CD14-positive monocyte (primary cell): ENCODE measurements at regions not wholly inside any gene's neighbourhood (a gene's known extent, or its start where the extent isn't known, plus 50 kb on each side); places are given as distances from the start of the nearest gene placed in this dataset.
A peak's percentile ranks its signal among the peaks of the same experiment; 100 is the strongest.

Source experiments
- DNase-seq, 3 donors: peaks; one replicate each; pipeline ENCODE4 v3.0.0-alpha.2; 2011 to 2022
- H2AFZ ChIP-seq: 2 replicates; pipeline ENCODE4 v1.6.0; 2012; ENCODE audit warnings: mild to moderate bottlenecking, low read depth, low read length, inconsistent platforms; ENCODE audit not compliant: insufficient read depth, poor library complexity, severe bottlenecking
- H3K27ac ChIP-seq, 2 donors: 1 replicate in 1 of 2; 2 replicates in 1 of 2; pipeline ENCODE4 v1.5.1; 2012 to 2013; ENCODE audit warnings: low read length in 2 of 2, control low read depth in 1 of 2, inconsistent platforms in 1 of 2, low read depth in 1 of 2, mild to moderate bottlenecking in 1 of 2
- H3K27me3 ChIP-seq, 2 donors: one replicate each; pipeline versions ENCODE4 v1.6.0 to v1.6.1; 2011 to 2013; ENCODE audit warnings: low read length in 2 of 2; ENCODE audit not compliant: control insufficient read depth in 2 of 2, insufficient read depth in 2 of 2
- H3K36me3 ChIP-seq, 2 donors: replicated peaks in 1 of 2; 1 replicate in 1 of 2; 2 replicates in 1 of 2; pipeline versions ENCODE4 v1.5.1 to v1.6.1; 2012 to 2013; ENCODE audit warnings: low read length in 2 of 2, control low read depth in 1 of 2, inconsistent platforms in 1 of 2, mild to moderate bottlenecking in 1 of 2; ENCODE audit not compliant: insufficient read depth in 2 of 2, control insufficient read depth in 1 of 2
- H3K4me1 ChIP-seq, 2 donors: 1 replicate in 1 of 2; 2 replicates in 1 of 2; pipeline versions ENCODE4 v1.5.1 to v1.6.1; 2012 to 2013; ENCODE audit warnings: low read length in 2 of 2, control low read depth in 1 of 2, inconsistent platforms in 1 of 2, mild to moderate bottlenecking in 1 of 2, moderate library complexity in 1 of 2; ENCODE audit not compliant: insufficient read depth in 2 of 2, control insufficient read depth in 1 of 2
- H3K4me2 ChIP-seq: replicated peaks from 2 replicates; pipeline ENCODE3; 2012; ENCODE audit warnings: low read length, moderate library complexity, mild to moderate bottlenecking; ENCODE audit not compliant: poor library complexity, severe bottlenecking; ENCODE audit errors: extremely low read depth
- H3K4me3 ChIP-seq, 3 experiments: fragments of 200-600 bp in 1 of 3; sonication (generic) in 1 of 3; replicated peaks in 1 of 3; 1 replicate in 2 of 3; 2 replicates in 1 of 3; pipeline ENCODE4 v1.5.1; 2011 to 2013; ENCODE audit warnings: low read length in 3 of 3, mild to moderate bottlenecking in 3 of 3, control low read depth in 2 of 3, low read depth in 2 of 3, inconsistent platforms in 1 of 3, moderate library complexity in 1 of 3
- H3K79me2 ChIP-seq: 2 replicates; pipeline ENCODE4 v1.6.0; 2012; ENCODE audit warnings: mild to moderate bottlenecking, control low read depth, inconsistent platforms, low read length, moderate library complexity; ENCODE audit not compliant: insufficient read depth
- H3K9ac ChIP-seq: 2 replicates; pipeline ENCODE4 v1.6.0; 2017; ENCODE audit warnings: low read length, mild to moderate bottlenecking; ENCODE audit not compliant: insufficient read depth, poor library complexity, severe bottlenecking
- H3K9me3 ChIP-seq, 2 donors: replicated peaks in 1 of 2; 1 replicate in 1 of 2; 2 replicates in 1 of 2; pipeline versions ENCODE4 v1.5.1 to v1.6.1; 2012 to 2013; ENCODE audit warnings: low read length in 2 of 2, control low read depth in 1 of 2; ENCODE audit not compliant: control insufficient read depth in 1 of 2, insufficient read depth in 1 of 2
- H4K20me1 ChIP-seq: 2 replicates; pipeline ENCODE4 v1.6.0; 2012; ENCODE audit warnings: mild to moderate bottlenecking, low read length, control low read depth, moderate library complexity; ENCODE audit not compliant: insufficient read depth
- H3K27ac Mint-ChIP-seq, 7 donors: one replicate each; pipeline ENCODE4 v1.8.0; 2020; ENCODE audit warnings: mild to moderate bottlenecking in 7 of 7, mixed read lengths in 7 of 7, moderate library complexity in 6 of 7, inconsistent platforms in 2 of 7
- H3K27me3 Mint-ChIP-seq, 3 donors: one replicate each; pipeline ENCODE4 v1.8.0; 2021 to 2022; ENCODE audit warnings: low read depth in 3 of 3, mild to moderate bottlenecking in 3 of 3, mixed read lengths in 3 of 3, moderate library complexity in 3 of 3, inconsistent platforms in 1 of 3
- H3K36me3 Mint-ChIP-seq, 2 donors: one replicate each; pipeline ENCODE4 v1.8.0; 2020; ENCODE audit warnings: mixed read lengths in 2 of 2, inconsistent platforms in 1 of 2, mild to moderate bottlenecking in 1 of 2
- H3K4me1 Mint-ChIP-seq: one replicate; pipeline ENCODE4 v1.8.0; 2020; ENCODE audit warnings: mild to moderate bottlenecking, mixed read lengths
- H3K4me3 Mint-ChIP-seq, 2 donors: one replicate each; pipeline ENCODE4 v1.8.0; 2020; ENCODE audit warnings: mild to moderate bottlenecking in 2 of 2, mixed read lengths in 2 of 2, moderate library complexity in 1 of 2
- H3K9me3 Mint-ChIP-seq, 7 donors: one replicate each; pipeline ENCODE4 v1.8.0; 2020 to 2022; ENCODE audit warnings: mixed read lengths in 7 of 7, mild to moderate bottlenecking in 6 of 7, moderate library complexity in 6 of 7, inconsistent platforms in 2 of 7
- CTCF ChIP-seq: fragments of 200-600 bp; IDR thresholded peaks from one replicate; pipeline ENCODE4 v1.8.0; 2022; ENCODE audit warnings: antibody characterized with exemption, mild to moderate bottlenecking
- WGBS: methylation state at CpG from one replicate; pipeline ENCODE4 v1.1.5; 2013; ENCODE audit warnings: missing lambda C conversion rate; ENCODE audit not compliant: insufficient coverage; 5-methylcytosine and 5-hydroxymethylcytosine counted together
- intact Hi-C, 2 donors: fragments of 100-400 bp; cut with micrococcal nuclease; formaldehyde crosslinking; loops; one replicate each; pipeline versions ENCODE4 v1.15.0 to v1.15.1; 2023

GRCh38 chr6:16974387-16974673 lies 127.5 kb upstream of the STMND1 start:
- intact Hi-C loops, result no loop called here
- H3K36me3 ChIP-seq, result no peaks in the 10 kb centered on the region
- no peak overlapping the region for H2AFZ ChIP-seq
- no peak overlapping the region for H3K9ac ChIP-seq
- Mint-ChIP-seq H3K27ac (peak overlapping the region in 1 of 7 donors; percentile 82), H3K4me1 (peaks cover 22% of the 10 kb centered on the region), H3K9me3 (peaks cover 0 to 3% (median 0%) of the 10 kb centered on the region in 7 donors), H3K4me3 (no peak overlapping the region), H3K27me3 (peaks cover 3 to 7% (median 6%) of the 10 kb centered on the region in 3 donors), H3K36me3 (no peaks in the 10 kb centered on the region)
- no peaks in the 10 kb centered on the region for H4K20me1 ChIP-seq
- H3K27ac ChIP-seq, result no peak overlapping the region
- peaks cover 15 to 16% of the 10 kb centered on the region in 2 donors for H3K4me1 ChIP-seq
- peaks cover 0 to 3% of the 10 kb centered on the region in 2 donors for H3K27me3 ChIP-seq
- DNase-seq, result no peak
- no peaks in the 10 kb centered on the region for H3K79me2 ChIP-seq
- no peak for TF ChIP-seq CTCF
- H3K4me3 ChIP-seq, result no peak overlapping the region
- no peaks in the 10 kb centered on the region for H3K9me3 ChIP-seq
- no peak overlapping the region for H3K4me2 ChIP-seq

GRCh38 chr6:16973545-16974386 lies 128.1 kb upstream of the STMND1 start:
- Mint-ChIP-seq H3K27ac (no peak overlapping the region), H3K4me3 (no peak overlapping the region), H3K36me3 (no peaks in the 10 kb centered on the region), H3K9me3 (peaks cover 0 to 3% (median 0%) of the 10 kb centered on the region in 7 donors), H3K27me3 (peaks cover 1 to 6% (median 5%) of the 10 kb centered on the region in 3 donors), H3K4me1 (peaks cover 22% of the 10 kb centered on the region)
- 63% methylated on average over 6 of the region's 12 CpGs for WGBS
- Histone ChIP-seq H3K27me3 (peaks cover 0 to under 1% of the 10 kb centered on the region in 2 donors), H3K9me3 (no peaks in the 10 kb centered on the region), H3K79me2 (no peaks in the 10 kb centered on the region), H3K4me2 (no peak overlapping the region), H3K27ac (no peak overlapping the region), H3K4me1 (peaks cover 15 to 16% of the 10 kb centered on the region in 2 donors), H3K4me3 (no peak overlapping the region), H3K36me3 (no peaks in the 10 kb centered on the region), H4K20me1 (no peaks in the 10 kb centered on the region), H2AFZ (no peak overlapping the region), H3K9ac (no peak overlapping the region)
- intact Hi-C loops, result no loop called here
- DNase-seq, result peak; percentile 12 to 48 (median 34)
- TF ChIP-seq CTCF, result no peak
